AG10803 (cell line): ENCODE measurements at regions not wholly inside any gene's neighbourhood (a gene's known extent, or its start where the extent isn't known, plus 50 kb on each side); places are given as distances from the start of the nearest gene placed in this dataset.

Experiments
- DNase-seq: peaks from one replicate; pipeline ENCODE4 v3.0.0; 2010; ENCODE audit warnings: low read depth
- H3K4me3 ChIP-seq: 2 replicates; pipeline ENCODE4 v1.5.1; 2011; ENCODE audit warnings: mild to moderate bottlenecking, low read length, control low read depth
- TF ChIP-seq, protein P1 (sequence below): conservative IDR thresholded peaks from 2 replicates; pipeline ENCODE4 v1.5.1; 2011; ENCODE audit warnings: mild to moderate bottlenecking, low read length, control low read depth, inconsistent platforms

DNA sequence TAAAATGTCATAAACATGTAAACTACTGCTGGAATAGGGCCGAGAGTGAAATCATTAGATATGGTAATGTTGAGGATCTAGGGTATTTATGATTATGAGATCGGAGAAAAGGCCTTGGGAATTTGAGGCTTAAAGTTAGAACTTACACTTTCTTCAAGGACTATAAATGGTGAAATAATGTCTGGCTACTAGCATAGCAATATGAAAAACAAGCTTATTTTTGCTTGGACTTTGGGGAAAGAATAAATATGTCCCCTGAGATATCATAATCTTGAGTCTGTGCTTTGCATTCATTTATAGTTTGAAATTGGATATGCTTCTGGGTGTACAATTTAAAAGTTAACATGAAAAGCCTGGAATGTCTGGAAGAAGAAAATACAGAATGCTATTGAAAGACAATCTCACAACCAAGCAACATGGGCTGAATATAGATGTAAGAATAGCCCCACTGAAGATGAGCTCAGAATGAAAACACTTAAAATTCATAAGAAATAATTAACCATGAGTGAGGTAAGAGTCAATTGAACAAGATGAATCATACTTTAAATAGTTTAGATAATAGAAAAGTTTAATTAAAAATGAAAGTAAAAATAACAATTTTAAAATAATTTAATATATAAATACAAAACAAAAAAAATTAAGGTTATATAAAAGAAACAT lies 1555.4 kb upstream of the MIR17HG start:
- TF ChIP-seq, protein P1, sequence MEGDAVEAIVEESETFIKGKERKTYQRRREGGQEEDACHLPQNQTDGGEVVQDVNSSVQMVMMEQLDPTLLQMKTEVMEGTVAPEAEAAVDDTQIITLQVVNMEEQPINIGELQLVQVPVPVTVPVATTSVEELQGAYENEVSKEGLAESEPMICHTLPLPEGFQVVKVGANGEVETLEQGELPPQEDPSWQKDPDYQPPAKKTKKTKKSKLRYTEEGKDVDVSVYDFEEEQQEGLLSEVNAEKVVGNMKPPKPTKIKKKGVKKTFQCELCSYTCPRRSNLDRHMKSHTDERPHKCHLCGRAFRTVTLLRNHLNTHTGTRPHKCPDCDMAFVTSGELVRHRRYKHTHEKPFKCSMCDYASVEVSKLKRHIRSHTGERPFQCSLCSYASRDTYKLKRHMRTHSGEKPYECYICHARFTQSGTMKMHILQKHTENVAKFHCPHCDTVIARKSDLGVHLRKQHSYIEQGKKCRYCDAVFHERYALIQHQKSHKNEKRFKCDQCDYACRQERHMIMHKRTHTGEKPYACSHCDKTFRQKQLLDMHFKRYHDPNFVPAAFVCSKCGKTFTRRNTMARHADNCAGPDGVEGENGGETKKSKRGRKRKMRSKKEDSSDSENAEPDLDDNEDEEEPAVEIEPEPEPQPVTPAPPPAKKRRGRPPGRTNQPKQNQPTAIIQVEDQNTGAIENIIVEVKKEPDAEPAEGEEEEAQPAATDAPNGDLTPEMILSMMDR = no peak
- no peak for DNase-seq
- H3K4me3 ChIP-seq = no peak overlapping the region

DNA sequence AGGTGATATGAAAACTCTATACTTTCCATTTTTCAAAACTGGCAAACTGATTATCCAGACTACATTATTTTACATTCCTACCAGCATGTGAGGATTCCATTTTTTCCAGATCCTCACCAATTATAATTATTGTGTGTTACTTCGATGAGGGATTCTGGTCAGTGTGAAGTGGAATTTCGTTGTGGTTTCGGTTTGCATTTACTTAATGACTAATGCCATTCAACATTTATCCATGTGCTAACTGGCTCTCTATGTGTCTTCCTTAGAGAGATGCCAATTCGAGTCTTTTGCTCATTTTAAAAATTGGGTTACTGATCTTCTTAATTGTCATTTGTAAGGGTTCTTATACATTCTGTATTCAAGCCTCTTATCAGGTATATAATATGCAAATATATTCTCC lies 1551.3 kb upstream of the MIR17HG start:
- DNase-seq = no peak
- H3K4me3 ChIP-seq = no peak overlapping the region
- TF ChIP-seq, protein P1 = no peak

DNA sequence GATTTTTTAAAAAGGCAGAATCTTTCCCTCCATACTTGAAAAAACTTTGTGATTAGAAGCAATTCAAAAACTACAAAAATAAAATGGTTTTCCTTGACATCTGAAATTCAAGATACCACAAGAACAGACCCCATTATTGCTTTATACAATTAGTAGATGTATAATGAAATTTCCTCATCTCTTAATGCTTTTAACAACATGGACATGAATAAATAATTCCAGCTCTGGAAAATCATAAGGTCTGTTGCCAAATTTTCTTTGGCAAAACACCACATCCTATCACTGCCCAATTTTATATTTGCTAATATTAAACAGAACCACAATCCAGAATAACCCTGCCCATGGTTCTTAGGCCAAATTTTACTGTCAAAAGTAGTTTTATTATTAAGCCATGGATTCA lies 1543.6 kb upstream of the MIR17HG start:
- no peak overlapping the region for H3K4me3 ChIP-seq
- no peak for DNase-seq
- TF ChIP-seq, protein P1 = no peak

DNA sequence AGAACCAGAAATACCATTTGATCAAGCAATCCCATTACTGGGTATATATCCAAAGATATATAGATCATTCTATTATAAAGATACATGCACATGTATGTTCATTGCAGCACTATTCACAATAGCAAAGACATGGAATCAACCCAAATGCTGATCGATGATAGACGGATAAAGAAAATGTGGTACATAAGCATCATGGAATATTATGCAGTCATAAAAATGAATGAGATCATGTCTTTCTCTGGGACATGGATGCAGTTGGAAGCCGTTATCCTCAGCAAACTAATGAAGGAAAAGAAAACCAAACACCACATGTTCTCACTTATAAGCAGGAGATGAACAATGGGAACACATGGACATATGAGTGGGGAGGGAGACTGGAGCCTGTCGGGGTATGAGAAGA lies 1540.9 kb upstream of the MIR17HG start:
- DNase-seq = no peak
- H3K4me3 ChIP-seq = no peak overlapping the region
- TF ChIP-seq, protein P1 = no peak

DNA sequence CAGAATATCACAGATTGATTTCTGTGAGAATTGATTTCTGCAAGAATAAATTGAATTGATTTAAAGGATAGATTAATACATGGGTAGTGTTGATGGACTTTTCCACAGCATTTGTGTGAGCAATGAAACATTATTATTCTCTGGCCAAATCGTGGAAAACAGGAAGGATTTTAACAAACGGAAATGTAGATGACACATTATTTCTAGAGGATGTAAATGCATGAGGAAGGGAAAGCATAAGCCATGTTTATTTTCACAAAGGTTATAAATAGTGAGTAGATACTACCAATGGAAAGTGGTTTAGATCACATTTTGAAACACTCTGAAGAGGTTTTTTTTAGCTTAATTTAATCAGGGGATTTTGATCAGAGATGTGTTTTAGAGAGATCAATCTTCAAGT lies 1534.6 kb upstream of the MIR17HG start:
- no peak for DNase-seq
- TF ChIP-seq, protein P1 = no peak
- H3K4me3 ChIP-seq = no peak overlapping the region

DNA sequence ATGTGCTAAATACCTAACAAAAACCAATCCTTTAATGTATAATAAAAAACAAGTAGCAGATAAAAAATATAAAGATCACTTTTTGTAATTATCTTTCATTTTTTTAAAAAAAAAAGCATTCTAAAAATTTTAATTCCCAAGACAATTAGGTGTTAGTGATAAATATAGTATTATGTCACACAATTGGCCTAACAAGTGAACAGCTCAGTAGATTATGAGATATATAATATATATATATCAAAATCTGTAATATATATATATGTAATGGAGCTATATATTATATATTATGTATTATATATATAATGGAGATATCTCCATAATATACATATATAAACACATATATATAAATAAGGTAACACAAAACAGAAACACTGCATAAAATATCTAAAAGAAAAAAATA lies 1531.1 kb upstream of the MIR17HG start:
- no peak overlapping the region for H3K4me3 ChIP-seq
- DNase-seq = no peak
- TF ChIP-seq, protein P1 = no peak

DNA sequence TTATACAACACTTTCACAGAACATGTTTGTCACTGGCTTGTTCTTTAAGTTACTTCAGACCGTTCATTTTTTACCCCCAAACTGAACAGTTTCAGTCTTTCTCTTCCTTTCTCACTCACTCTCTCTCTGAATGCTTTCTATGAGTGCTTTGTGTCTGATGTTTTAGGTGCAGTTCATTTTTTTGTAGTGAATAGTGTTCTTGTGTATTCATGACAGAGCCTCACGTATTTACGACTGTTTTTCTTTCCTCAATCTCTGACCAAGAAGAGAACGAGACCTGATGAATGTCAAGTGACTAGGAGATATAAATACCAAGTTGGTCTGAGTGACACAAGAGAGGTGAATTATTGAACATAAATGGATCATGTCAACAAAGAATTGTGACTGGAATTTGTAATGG lies 1525.0 kb upstream of the MIR17HG start:
- DNase-seq = no peak
- TF ChIP-seq, protein P1 = no peak
- no peak overlapping the region for H3K4me3 ChIP-seq
